Brain microvascular endothelial cell (primary cell): ENCODE measurements at regions not wholly inside any gene's neighbourhood (a gene's known extent, or its start where the extent isn't known, plus 50 kb on each side); places are given as distances from the start of the nearest gene placed in this dataset.

ENCODE experiments used
- DNase-seq: peaks from one replicate; pipeline ENCODE4 v3.0.0-alpha.2; 2020
- H3K27ac ChIP-seq: fragments of 250-450 bp; sonication (Bioruptor Pico); 2 replicates; pipeline ENCODE4 v1.5.1; 2020; ENCODE audit warnings: mild to moderate bottlenecking, moderate library complexity
- H3K27me3 ChIP-seq: fragments of 250-450 bp; sonication (Bioruptor Pico); replicated peaks from 2 replicates; pipeline ENCODE4 v1.5.1; 2020; ENCODE audit warnings: mild to moderate bottlenecking
- H3K36me3 ChIP-seq: fragments of 250-450 bp; sonication (Bioruptor Pico); replicated peaks from 2 replicates; pipeline ENCODE4 v1.5.1; 2020; ENCODE audit warnings: mild to moderate bottlenecking
- H3K4me3 ChIP-seq: 2 replicates; pipeline ENCODE4 v1.5.1; 2011; ENCODE audit warnings: low read depth, mild to moderate bottlenecking, control low read depth, low read length, moderate library complexity
- CTCF ChIP-seq: IDR thresholded peaks from 2 replicates; pipeline ENCODE4 v1.5.1; 2011; ENCODE audit warnings: low read depth, mild to moderate bottlenecking, moderate library complexity, low read length, control low read depth, inconsistent platforms; ENCODE audit errors: missing control alignments
- in situ Hi-C: cut with HindIII; loops from 2 replicates; pipeline ENCODE4 v1.10.0; 2017; ENCODE audit warnings: low sequenced_read_pairs, low pct_ligation_motif_present

DNA sequence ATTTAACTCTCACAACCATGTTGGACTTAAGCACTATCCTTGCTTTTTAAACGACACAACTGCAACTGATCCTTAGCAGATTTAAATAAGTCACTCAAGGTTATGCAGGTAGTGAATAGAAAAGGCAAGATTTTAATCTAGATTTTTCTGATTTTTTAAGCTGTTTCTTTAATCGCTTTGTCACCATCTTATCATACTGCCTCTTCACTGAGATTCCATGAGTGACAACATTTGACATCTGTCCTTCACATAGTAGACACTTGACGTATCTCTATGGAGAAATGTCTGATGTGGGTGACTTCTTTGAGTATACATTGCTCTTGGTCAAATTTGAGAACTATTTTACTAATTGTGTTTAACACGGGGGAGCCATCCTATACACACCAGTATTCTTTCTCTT, 839.7 kb downstream of the GATA3 start:
- Histone ChIP-seq H3K27ac (no peak overlapping the region), H3K4me3 (no peak overlapping the region), H3K36me3 (no peaks in the 10 kb centered on the region), H3K27me3 (no peaks in the 10 kb centered on the region)
- in situ Hi-C loops = no loop called here
- DNase-seq = no peak
- no peak for TF ChIP-seq CTCF

DNA sequence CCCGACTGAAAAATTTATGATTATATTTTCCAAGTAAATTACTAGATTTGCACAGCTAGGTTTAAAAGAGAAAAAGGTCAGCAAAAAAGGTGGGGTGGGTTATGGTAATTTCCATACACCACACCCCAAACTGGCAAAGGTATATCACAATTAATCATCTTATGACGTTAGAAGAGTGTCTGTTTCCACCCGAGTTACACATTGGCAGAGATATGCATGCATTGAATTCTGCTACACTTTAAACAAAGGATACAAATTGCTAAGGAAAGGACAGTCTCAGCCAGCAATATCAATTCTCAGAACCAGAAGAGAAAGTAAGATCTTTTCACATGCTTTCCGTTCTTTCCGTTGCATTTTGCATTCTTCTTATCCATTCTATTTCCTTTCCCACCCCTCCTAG, 843.3 kb downstream of the GATA3 start:
- in situ Hi-C loops = no loop called here
- DNase-seq = no peak
- Histone ChIP-seq H3K27me3 (no peaks in the 10 kb centered on the region), H3K27ac (no peak overlapping the region), H3K4me3 (no peak overlapping the region), H3K36me3 (no peaks in the 10 kb centered on the region)
- no peak for TF ChIP-seq CTCF

- Histone ChIP-seq H3K27ac (no peak overlapping the region), H3K4me3 (no peak overlapping the region), H3K27me3 (no peaks in the 10 kb centered on the region), H3K36me3 (no peaks in the 10 kb centered on the region)
- in situ Hi-C loops = no loop called here
- DNase-seq = no peak
- TF ChIP-seq CTCF = no peak
Observed at GRCh38 chr10:8898745-8899330, 844.4 kb downstream of the GATA3 start.

- Histone ChIP-seq H3K36me3 (no peaks in the 10 kb centered on the region), H3K27me3 (no peaks in the 10 kb centered on the region), H3K4me3 (no peak overlapping the region), H3K27ac (no peak overlapping the region)
- no peak for TF ChIP-seq CTCF
- in situ Hi-C loops = no loop called here
- no peak for DNase-seq
Observed at GRCh38 chr10:8902926-8903325, 848.4 kb downstream of the GATA3 start.

- no peak overlapping the region for H3K27ac ChIP-seq
- no peak overlapping the region for H3K4me3 ChIP-seq
- H3K36me3 ChIP-seq = no peaks in the 10 kb centered on the region
- TF ChIP-seq CTCF = no peak
- H3K27me3 ChIP-seq = no peaks in the 10 kb centered on the region
- no peak for DNase-seq
- in situ Hi-C loops = no loop called here
Observed at GRCh38 chr10:8908013-8908412, 853.5 kb downstream of the GATA3 start.

GRCh38 chr10:8910314-8910713, 855.8 kb downstream of the GATA3 start:
- Histone ChIP-seq H3K27ac (no peak overlapping the region), H3K36me3 (no peaks in the 10 kb centered on the region), H3K27me3 (no peaks in the 10 kb centered on the region), H3K4me3 (no peak overlapping the region)
- TF ChIP-seq CTCF = no peak
- DNase-seq = no peak
- in situ Hi-C loops = no loop called here
